Fibroblast of lung (primary cell): ENCODE measurements at regions not wholly inside any gene's neighbourhood (a gene's known extent, or its start where the extent isn't known, plus 50 kb on each side); places are given as distances from the start of the nearest gene placed in this dataset.

Experiments
- EZH2 ChIP-seq: IDR thresholded peaks from 2 replicates; pipeline ENCODE4 v1.5.1; 2012; ENCODE audit warnings: low read length, control low read depth, mild to moderate bottlenecking; ENCODE audit errors: missing control alignments
- TF ChIP-seq, protein P1 (sequence below), 2 donors: IDR thresholded peaks in 1 of 2; conservative IDR thresholded peaks in 1 of 2; 1 replicate in 1 of 2; 2 replicates in 1 of 2; pipeline ENCODE4 v1.5.1; 2011 to 2012; ENCODE audit warnings: low read length in 2 of 2, control low read depth in 1 of 2, inconsistent platforms in 1 of 2, low read depth in 1 of 2, mild to moderate bottlenecking in 1 of 2

DNA sequence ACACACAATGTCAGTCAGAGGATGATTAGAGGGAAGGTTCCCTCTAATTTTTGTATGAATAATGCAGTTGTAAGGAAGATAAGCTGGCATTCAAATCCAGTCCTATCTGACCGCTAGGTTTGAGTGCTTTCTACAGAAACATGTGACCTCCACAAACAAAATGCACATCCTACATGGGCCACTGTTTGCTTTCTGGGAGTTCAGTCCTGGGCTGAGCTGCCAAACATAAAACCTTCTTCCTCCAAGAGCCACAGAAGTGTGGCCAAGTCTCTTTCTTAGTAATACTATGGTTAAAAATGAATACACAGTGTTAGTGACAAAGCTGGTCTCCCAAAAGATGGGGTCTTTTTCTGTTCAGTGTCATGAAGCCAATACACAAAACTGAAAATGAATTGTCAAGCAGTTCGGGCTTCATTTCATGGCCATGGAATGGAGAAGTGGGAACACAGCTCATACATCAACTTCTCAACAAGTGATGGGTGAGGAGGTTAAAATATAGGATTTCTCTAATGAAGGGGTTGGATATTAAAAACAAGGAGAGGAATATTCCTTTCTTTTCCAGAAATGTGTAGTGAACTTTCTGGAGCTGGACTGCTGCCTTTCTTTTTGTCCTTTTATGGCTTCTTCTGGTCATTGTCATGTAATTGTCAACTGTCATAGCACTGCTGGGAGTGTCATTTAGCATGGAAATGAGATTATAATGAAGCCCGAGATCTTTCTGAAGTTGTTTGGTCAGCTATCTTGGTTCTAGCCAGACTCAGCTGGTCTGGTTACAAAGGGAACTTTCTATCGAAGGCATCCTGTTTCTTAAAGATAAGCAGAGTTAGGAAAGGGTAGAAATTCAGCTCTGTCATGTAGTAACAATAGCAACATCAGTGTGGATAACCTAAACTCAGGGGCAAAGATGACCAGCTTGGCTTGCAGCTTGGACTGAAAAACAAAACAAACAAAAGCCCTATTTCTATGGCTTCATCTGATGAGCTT lies 135.1 kb downstream of the CHD1L start:
- TF ChIP-seq, protein P1, sequence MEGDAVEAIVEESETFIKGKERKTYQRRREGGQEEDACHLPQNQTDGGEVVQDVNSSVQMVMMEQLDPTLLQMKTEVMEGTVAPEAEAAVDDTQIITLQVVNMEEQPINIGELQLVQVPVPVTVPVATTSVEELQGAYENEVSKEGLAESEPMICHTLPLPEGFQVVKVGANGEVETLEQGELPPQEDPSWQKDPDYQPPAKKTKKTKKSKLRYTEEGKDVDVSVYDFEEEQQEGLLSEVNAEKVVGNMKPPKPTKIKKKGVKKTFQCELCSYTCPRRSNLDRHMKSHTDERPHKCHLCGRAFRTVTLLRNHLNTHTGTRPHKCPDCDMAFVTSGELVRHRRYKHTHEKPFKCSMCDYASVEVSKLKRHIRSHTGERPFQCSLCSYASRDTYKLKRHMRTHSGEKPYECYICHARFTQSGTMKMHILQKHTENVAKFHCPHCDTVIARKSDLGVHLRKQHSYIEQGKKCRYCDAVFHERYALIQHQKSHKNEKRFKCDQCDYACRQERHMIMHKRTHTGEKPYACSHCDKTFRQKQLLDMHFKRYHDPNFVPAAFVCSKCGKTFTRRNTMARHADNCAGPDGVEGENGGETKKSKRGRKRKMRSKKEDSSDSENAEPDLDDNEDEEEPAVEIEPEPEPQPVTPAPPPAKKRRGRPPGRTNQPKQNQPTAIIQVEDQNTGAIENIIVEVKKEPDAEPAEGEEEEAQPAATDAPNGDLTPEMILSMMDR (conservative IDR thresholded peaks at IDR 0.05 in 1 of 2, IDR thresholded peaks at IDR 0.05 in 1 of 2; ENCODE audit: low read depth in 1 of 2, low read length in 2 of 2), result no peak
- TF ChIP-seq EZH2, result no peak
